GM12891 (cell line): ENCODE measurements at regions not wholly inside any gene's neighbourhood (a gene's known extent, or its start where the extent isn't known, plus 50 kb on each side); places are given as distances from the start of the nearest gene placed in this dataset.

Experiments used
- DNase-seq: peaks from one replicate; pipeline ENCODE4 v3.0.0; 2011; ENCODE audit warnings: low spot score; ENCODE audit not compliant: insufficient read length
- FAIRE-seq: peaks from 2 replicates; lab custom pipeline; 2011; peaks lifted over from hg19 to GRCh38; lab: Jason Lieb, UNC
- PAX5 ChIP-seq: IDR thresholded peaks from 2 replicates; pipeline ENCODE4 v1.6.1; 2011; ENCODE audit warnings: low read length, moderate library complexity, mild to moderate bottlenecking; ENCODE audit not compliant: insufficient read depth, severe bottlenecking
- POLR2A ChIP-seq: IDR thresholded peaks from 2 replicates; pipeline ENCODE4 v1.6.1; 2011; ENCODE audit warnings: low read depth, low read length, control low read depth
- POLR2AphosphoS5 ChIP-seq: IDR thresholded peaks from 2 replicates; pipeline ENCODE4 v1.6.1; 2011; ENCODE audit warnings: low read depth, low read length, control low read depth
- POU2F2 ChIP-seq: IDR thresholded peaks from 2 replicates; pipeline ENCODE4 v1.6.1; 2011; ENCODE audit warnings: low read depth, mild to moderate bottlenecking, control low read depth, low read length, moderate library complexity
- SPI1 ChIP-seq: IDR thresholded peaks from 2 replicates; pipeline ENCODE4 v1.6.1; 2011; ENCODE audit warnings: low read depth, low read length, control low read depth
- TAF1 ChIP-seq: IDR thresholded peaks from 2 replicates; pipeline ENCODE4 v1.6.1; 2011; ENCODE audit warnings: low read depth, low read length, control low read depth

DNA sequence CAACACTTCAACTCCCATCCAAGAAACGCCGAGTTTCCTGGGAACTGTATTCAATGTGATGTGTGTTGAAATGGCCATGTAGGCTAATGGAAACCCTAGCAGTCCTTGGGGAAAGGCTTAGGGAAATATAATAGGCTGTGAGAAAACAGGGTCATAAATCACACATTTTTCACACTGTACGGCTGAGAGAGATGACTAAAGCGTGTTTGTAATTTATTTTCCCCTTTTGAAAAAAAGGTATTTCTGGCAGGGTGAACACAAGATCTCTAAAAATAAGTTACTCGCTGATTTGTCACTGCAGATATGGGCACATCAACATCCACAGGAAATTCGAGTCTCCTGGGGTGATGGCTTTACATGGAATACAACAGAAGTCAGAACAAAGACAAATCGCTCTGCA, 109.6 kb upstream of the ST6GAL2 start:
- FAIRE-seq = no peak
- no peak for DNase-seq
- TF ChIP-seq POLR2AphosphoS5 (no peak), PAX5 (no peak), SPI1 (no peak), POLR2A (no peak), POU2F2 (no peak), TAF1 (no peak)

DNA sequence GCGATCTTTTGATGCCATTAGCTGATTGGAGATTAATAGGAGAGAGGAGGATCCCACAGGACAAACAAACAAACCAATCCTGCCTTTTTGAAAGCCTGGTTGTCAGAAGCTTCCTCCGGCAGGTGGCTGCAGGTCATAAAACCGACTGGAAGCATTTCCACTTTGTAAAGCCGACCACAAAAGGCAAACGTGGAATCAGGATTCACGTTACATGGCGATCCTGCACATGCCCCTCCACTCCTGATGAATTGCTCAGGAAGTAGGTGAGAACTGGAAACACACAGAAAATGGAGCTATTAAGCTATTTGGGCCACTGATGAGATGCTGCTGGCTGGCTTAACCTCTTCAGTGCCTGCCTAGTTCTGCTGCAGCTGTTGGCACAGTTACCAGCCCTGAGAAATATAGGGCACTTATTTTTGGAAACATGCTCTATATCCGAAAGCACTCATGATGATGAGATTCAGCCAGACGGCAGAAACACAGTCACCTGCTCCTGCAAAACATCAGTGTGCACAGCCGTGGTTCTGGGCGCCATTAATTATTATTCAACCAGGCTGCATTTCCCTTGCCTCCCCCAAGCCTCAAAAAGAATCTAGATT, 110.3 kb upstream of the ST6GAL2 start:
- no peak for TF ChIP-seq PAX5
- TF ChIP-seq POLR2A = no peak
- no peak for TF ChIP-seq TAF1
- no peak for TF ChIP-seq SPI1
- TF ChIP-seq POLR2AphosphoS5 = no peak
- TF ChIP-seq POU2F2 = no peak
- FAIRE-seq (no peak), DNase-seq (no peak)

DNA sequence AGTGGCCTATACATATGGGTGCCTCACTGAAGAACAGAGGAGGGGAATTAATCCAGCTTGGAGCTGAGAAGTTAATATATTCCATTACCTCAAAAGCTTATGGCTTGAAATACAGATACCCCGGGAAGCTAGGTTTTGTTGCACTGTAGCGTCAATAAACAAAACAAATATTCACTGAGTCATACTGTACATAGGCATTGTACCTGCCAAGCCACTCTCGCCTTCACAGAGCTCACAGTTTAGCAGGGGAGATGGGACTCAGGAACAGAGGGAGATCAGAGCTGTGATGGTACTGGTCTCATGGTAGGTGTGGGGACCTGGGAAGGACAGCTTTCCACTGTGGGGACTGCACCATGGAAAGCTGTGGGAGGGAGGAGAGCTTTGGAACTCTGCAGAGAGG, 111.2 kb upstream of the ST6GAL2 start:
- no peak for TF ChIP-seq POLR2A
- no peak for TF ChIP-seq TAF1

DNA sequence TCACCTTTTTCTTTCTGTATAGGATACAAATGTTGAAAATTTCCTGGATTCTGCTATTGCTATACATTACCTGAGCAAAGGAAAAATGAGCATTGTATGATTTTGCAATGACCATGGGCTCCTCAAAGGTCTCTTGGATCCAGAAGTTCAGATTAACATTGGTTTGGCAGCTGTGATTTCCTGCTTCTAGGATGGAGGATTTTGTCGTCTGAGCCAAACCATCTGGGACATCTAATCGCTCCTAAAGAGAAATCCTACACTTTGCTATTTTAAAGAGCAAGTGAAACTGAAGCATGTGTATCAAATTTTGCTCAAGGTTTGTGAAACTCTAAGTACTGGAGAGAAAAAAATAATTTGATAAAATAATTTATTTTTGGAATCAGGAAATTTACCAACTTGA, 115.1 kb upstream of the ST6GAL2 start:
- FAIRE-seq = no peak
- DNase-seq = no peak
- TF ChIP-seq TAF1 = no peak
- TF ChIP-seq PAX5 = no peak
- TF ChIP-seq SPI1 = no peak
- no peak for TF ChIP-seq POLR2AphosphoS5
- TF ChIP-seq POLR2A = no peak
- TF ChIP-seq POU2F2 = no peak

More for the DNA sequence above, 111.2 kb upstream of the ST6GAL2 start:
- DNase-seq = no peak
- FAIRE-seq = no peak

DNA sequence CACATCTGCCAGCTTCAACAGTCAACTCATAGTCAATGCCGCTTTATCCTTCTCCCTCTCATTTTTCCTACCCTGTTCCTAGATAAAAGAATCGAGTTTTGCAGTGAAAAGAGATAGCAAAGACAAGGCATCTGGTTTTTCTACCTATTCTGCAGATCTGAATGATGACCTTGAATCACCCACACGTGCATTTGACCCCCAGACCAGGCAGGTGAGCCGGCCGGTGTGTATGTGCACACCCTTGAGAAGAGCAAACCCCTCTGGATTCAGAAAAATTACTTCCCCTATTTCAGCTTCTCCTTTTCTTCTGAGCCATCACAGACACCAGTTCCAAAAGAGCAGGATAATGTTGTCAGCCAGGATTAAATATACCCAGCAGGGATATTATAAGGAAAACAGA, 115.6 kb upstream of the ST6GAL2 start:
- DNase-seq (no peak), FAIRE-seq (no peak)
- TF ChIP-seq PAX5 (no peak), POLR2AphosphoS5 (no peak), POU2F2 (no peak), SPI1 (no peak), TAF1 (no peak), POLR2A (no peak)

DNA sequence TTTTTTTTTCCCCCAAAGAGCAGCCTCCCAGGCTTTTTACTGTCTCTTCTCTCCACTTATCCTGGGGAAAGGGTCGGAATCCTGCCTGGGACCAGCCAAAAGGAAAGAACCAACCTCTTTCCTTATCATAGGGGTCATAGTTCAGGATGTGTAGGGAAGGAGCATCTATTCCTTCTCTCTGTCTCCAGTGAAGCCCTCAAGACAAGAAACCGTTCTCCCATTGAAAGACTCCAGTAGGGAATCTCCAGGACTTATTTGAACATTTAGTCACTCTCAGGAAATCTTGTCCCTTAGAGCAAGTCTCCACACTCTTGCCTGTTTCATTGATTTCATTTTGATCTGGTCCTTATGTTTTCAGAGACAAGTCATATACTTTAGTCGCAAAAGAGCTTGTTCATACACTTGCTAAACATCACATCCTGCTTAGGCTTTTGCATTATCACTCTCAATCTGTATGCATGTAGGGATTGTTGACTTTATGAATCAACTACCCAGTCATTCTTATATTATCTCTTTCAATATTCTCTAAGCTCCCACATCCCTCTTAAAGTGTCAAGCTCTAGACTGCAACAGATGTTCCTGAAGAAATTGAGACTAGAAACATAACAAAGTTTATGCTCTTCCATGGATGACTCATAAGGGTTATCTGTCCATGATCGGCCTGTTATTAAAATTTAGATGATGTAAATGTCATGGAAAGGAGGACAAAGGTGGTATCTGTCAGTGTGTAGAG, 116.2 kb upstream of the ST6GAL2 start:
- no peak for FAIRE-seq
- TF ChIP-seq TAF1 (no peak), POU2F2 (no peak), PAX5 (no peak), POLR2A (no peak), POLR2AphosphoS5 (no peak), SPI1 (no peak)

DNA sequence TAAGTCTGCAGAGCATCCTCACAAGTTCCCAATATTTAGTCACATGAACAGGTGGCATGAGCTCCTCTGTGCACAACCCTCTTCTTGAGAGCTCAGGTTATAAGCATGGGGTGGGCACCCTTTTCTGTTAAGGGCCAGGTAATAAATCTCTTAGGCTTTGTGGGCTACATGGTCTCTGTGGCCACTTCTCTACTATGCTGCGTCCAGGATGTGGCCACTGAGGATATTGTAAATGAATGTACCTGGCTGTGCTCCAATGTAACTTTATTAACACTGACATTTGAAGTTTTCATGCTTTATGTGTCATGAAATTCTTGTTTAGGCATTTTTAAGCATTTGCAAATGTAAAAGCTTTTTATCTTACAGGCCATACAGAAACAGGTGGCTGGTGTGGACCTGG, 116.8 kb upstream of the ST6GAL2 start:
- FAIRE-seq = no peak
- no peak for TF ChIP-seq SPI1
- TF ChIP-seq POLR2A = no peak

More for the DNA sequence above, 116.2 kb upstream of the ST6GAL2 start:
- no peak for DNase-seq

DNA sequence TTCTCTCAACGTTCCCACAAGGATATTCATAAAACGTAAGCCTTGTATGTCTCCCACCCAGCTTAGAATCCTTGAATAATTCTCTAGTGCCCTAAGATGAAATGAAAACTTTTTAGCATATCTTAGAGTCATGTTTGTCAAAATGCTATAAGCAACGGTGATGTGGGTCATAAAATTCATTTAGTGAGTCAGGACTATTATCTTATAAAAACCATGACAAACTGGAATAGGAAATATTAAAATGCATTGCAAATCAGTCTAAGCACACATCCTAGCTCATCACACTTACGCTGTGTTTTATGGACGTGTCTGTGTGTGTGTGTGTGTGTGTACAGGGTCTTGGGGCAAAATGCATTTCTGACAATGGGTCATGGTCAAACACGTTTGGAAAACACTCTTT, 119.9 kb upstream of the ST6GAL2 start:
- no peak for FAIRE-seq
- no peak for DNase-seq
- TF ChIP-seq POLR2A = no peak
- no peak for TF ChIP-seq TAF1
- TF ChIP-seq POU2F2 = no peak
- TF ChIP-seq SPI1 = no peak
- no peak for TF ChIP-seq PAX5
- TF ChIP-seq POLR2AphosphoS5 = no peak

More for the DNA sequence above, 116.8 kb upstream of the ST6GAL2 start:
- no peak for DNase-seq

DNA sequence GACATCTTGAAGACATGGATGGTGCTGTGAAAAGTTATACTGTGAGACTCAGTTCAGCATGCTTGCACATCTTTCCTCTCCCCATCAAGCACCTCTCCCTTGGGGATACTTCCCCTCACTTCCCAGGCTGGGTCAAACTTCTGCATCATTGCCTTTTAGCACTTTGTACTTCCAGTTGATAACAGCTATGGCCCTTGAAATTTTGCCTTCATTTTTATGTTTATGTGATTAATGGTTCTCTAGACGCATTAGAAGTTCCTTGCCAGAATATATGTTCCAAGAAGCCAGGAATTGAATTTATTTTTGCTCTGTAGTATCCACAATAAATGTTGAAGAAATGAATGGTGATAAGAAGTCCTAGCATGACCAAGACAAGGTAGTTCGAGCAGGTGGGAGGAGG, 120.9 kb upstream of the ST6GAL2 start:
- no peak for TF ChIP-seq PAX5
- TF ChIP-seq TAF1 = no peak
- no peak for TF ChIP-seq POU2F2
- no peak for TF ChIP-seq POLR2AphosphoS5
- no peak for TF ChIP-seq SPI1
- no peak for TF ChIP-seq POLR2A
- FAIRE-seq (no peak), DNase-seq (no peak)

DNA sequence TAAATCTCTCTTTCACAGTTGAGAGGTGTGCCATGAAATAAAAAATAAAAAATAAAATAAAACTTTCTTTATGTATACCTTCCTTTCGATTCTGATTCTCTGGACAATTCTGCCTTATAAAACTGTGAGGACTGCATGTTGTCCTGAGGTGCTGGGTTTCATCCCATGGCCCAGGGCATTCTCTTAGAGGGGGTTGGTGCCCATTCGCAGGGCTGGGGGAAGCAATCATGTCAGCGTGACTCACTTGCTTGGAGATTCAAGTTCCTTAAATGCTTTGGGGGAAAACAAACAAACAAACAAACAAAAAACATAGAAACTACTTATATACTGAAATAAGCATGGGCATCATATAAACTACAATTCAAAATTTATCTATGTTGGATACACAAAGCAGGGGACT, 122.0 kb upstream of the ST6GAL2 start:
- FAIRE-seq (no peak), DNase-seq (no peak)
- no peak for TF ChIP-seq SPI1
- no peak for TF ChIP-seq POU2F2
- TF ChIP-seq POLR2A = no peak
- no peak for TF ChIP-seq PAX5
- no peak for TF ChIP-seq POLR2AphosphoS5
- no peak for TF ChIP-seq TAF1

DNA sequence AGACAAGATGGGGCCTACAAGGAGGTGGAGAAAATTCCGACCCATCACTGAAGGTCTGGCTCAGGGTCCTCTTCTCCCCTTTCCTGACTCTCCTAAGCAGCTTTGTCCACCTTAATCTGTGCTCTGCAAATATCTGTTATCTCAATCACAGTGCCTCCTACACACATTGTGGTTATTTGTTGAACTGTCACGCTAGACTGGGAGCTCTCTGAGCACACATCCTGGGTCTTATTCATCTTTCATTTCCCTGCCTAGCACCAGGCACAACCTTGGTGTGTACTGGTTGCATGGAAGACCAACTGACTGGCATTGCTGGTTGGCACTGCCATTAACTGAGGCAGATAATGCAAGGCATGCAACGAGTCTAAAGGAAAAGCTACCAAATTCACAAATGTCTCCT, 122.9 kb upstream of the ST6GAL2 start:
- no peak for FAIRE-seq
- no peak for TF ChIP-seq POLR2AphosphoS5
- no peak for TF ChIP-seq SPI1
- no peak for TF ChIP-seq POLR2A
- no peak for TF ChIP-seq TAF1
- TF ChIP-seq POU2F2 = no peak
- no peak for TF ChIP-seq PAX5

More for the DNA sequence above, 122.9 kb upstream of the ST6GAL2 start:
- no peak for DNase-seq
